Effector memory CD8-positive, alpha-beta T cell (primary cell): ENCODE measurements at regions not wholly inside any gene's neighbourhood (a gene's known extent, or its start where the extent isn't known, plus 50 kb on each side); places are given as distances from the start of the nearest gene placed in this dataset.
"Not testable (repeated sequence)": the region's sequence is repeated elsewhere in the genome, so short reads cannot be mapped to it uniquely, and the experiment has no call there.

Experiments used
- ATAC-seq: fragments of 150-1000 bp; cut with Tn5 transposase; replicated peaks from 2 replicates; pipeline ENCODE4 v1.10.0; 2021; ENCODE audit warnings: mild to moderate bottlenecking, moderate library complexity
- DNase-seq, 3 experiments: peaks; one replicate each; pipeline ENCODE4 v3.0.0; 2021
- H3K27ac Mint-ChIP-seq, 2 donors: one replicate each; pipeline ENCODE4 v1.8.0; 2022; ENCODE audit warnings: mild to moderate bottlenecking in 2 of 2, mixed read lengths in 2 of 2, moderate library complexity in 2 of 2
- H3K27me3 Mint-ChIP-seq, 2 donors: one replicate each; pipeline ENCODE4 v1.8.0; 2022; ENCODE audit warnings: mixed read lengths in 2 of 2
- H3K36me3 Mint-ChIP-seq: one replicate; pipeline ENCODE4 v1.8.0; 2022; ENCODE audit warnings: mild to moderate bottlenecking, moderate library complexity, mixed read lengths; ENCODE audit not compliant: insufficient read depth
- H3K4me1 Mint-ChIP-seq, 2 donors: one replicate each; pipeline ENCODE4 v1.8.0; 2022; ENCODE audit warnings: low read depth in 2 of 2, mixed read lengths in 2 of 2
- H3K4me3 Mint-ChIP-seq, 2 donors: one replicate each; pipeline ENCODE4 v1.8.0; 2022; ENCODE audit warnings: mild to moderate bottlenecking in 2 of 2, mixed read lengths in 2 of 2, moderate library complexity in 2 of 2
- H3K9me3 Mint-ChIP-seq, 2 donors: one replicate each; pipeline ENCODE4 v1.8.0; 2022; ENCODE audit warnings: mixed read lengths in 2 of 2

GRCh38 chr11:82194521-82194920 is 539.1 kb downstream of the FAM181B start:
- Mint-ChIP-seq H3K27me3 (no peaks in the 10 kb centered on the region), H3K4me1 (no peaks in the 10 kb centered on the region), H3K27ac (no peak overlapping the region), H3K4me3 (no peak overlapping the region), H3K36me3 (no peaks in the 10 kb centered on the region), H3K9me3 (no peaks in the 10 kb centered on the region)
- ATAC-seq (no peak), DNase-seq (no peak)

- no peaks in the 10 kb centered on the region for H3K27me3 Mint-ChIP-seq
- H3K27ac Mint-ChIP-seq: no peak overlapping the region
- H3K4me3 Mint-ChIP-seq: no peak overlapping the region
- H3K4me1 Mint-ChIP-seq: no peaks in the 10 kb centered on the region
- no peaks in the 10 kb centered on the region for H3K36me3 Mint-ChIP-seq
- no peak for ATAC-seq
- DNase-seq: no peak
- H3K9me3 Mint-ChIP-seq: no peaks in the 10 kb centered on the region
Observed at GRCh38 chr11:82191695-82192094, 542.0 kb downstream of the FAM181B start.

- H3K4me3 Mint-ChIP-seq: no peak overlapping the region
Observed at GRCh38 chr11:82185925-82186324, 547.7 kb downstream of the FAM181B start.

GRCh38 chr11:82184966-82185365 is 548.7 kb downstream of the FAM181B start:
- H3K9me3 Mint-ChIP-seq: no peaks in the 10 kb centered on the region
- H3K27ac Mint-ChIP-seq: no peak overlapping the region
- H3K4me3 Mint-ChIP-seq: no peak overlapping the region
- no peaks in the 10 kb centered on the region for H3K4me1 Mint-ChIP-seq
- H3K27me3 Mint-ChIP-seq: no peaks in the 10 kb centered on the region
- ATAC-seq (no peak), DNase-seq (no peak)
- no peaks in the 10 kb centered on the region for H3K36me3 Mint-ChIP-seq

More at GRCh38 chr11:82185925-82186324, 547.7 kb downstream of the FAM181B start:
- no peak for ATAC-seq
- Mint-ChIP-seq H3K27me3 (no peaks in the 10 kb centered on the region), H3K27ac (no peak overlapping the region), H3K36me3 (no peaks in the 10 kb centered on the region), H3K4me1 (no peaks in the 10 kb centered on the region), H3K9me3 (no peaks in the 10 kb centered on the region)
- DNase-seq: no peak

- ATAC-seq (no peak), DNase-seq (no peak)
- Mint-ChIP-seq H3K27me3 (no peaks in the 10 kb centered on the region), H3K4me1 (no peaks in the 10 kb centered on the region), H3K9me3 (no peaks in the 10 kb centered on the region), H3K27ac (no peak overlapping the region), H3K4me3 (no peak overlapping the region), H3K36me3 (no peaks in the 10 kb centered on the region)
Observed at GRCh38 chr11:82183346-82183745, 550.3 kb downstream of the FAM181B start.

GRCh38 chr11:82182697-82183096 is 551.0 kb downstream of the FAM181B start:
- not testable (repeated sequence) for ATAC-seq, H3K27me3 Mint-ChIP-seq, H3K4me3 Mint-ChIP-seq, H3K36me3 Mint-ChIP-seq, DNase-seq, H3K27ac Mint-ChIP-seq, H3K9me3 Mint-ChIP-seq, H3K4me1 Mint-ChIP-seq

- not testable (repeated sequence) for ATAC-seq, DNase-seq, H3K36me3 Mint-ChIP-seq, H3K9me3 Mint-ChIP-seq, H3K4me3 Mint-ChIP-seq, H3K27me3 Mint-ChIP-seq, H3K27ac Mint-ChIP-seq, H3K4me1 Mint-ChIP-seq
Observed at GRCh38 chr11:82181796-82182195, 551.9 kb downstream of the FAM181B start.

- no peak for ATAC-seq
- Mint-ChIP-seq H3K9me3 (no peaks in the 10 kb centered on the region), H3K27ac (no peak overlapping the region), H3K36me3 (no peaks in the 10 kb centered on the region), H3K4me3 (no peak overlapping the region), H3K4me1 (no peaks in the 10 kb centered on the region), H3K27me3 (no peaks in the 10 kb centered on the region)
- no peak for DNase-seq
Observed at GRCh38 chr11:82176945-82177344, 556.7 kb downstream of the FAM181B start.

- no peak overlapping the region for H3K27ac Mint-ChIP-seq
- H3K4me1 Mint-ChIP-seq: no peaks in the 10 kb centered on the region
- H3K27me3 Mint-ChIP-seq: no peaks in the 10 kb centered on the region
- ATAC-seq (no peak), DNase-seq (no peak)
- no peaks in the 10 kb centered on the region for H3K9me3 Mint-ChIP-seq
- H3K4me3 Mint-ChIP-seq: no peak overlapping the region
- H3K36me3 Mint-ChIP-seq: no peaks in the 10 kb centered on the region
Observed at GRCh38 chr11:82176365-82176764, 557.3 kb downstream of the FAM181B start.

- Mint-ChIP-seq H3K27ac (no peak overlapping the region), H3K4me3 (no peak overlapping the region), H3K4me1 (no peaks in the 10 kb centered on the region), H3K9me3 (no peaks in the 10 kb centered on the region), H3K27me3 (no peaks in the 10 kb centered on the region), H3K36me3 (no peaks in the 10 kb centered on the region)
- ATAC-seq (no peak), DNase-seq (no peak)
Observed at GRCh38 chr11:82174610-82175009, 559.1 kb downstream of the FAM181B start.

GRCh38 chr11:82146789-82147188 is 586.9 kb downstream of the FAM181B start:
- no peaks in the 10 kb centered on the region for H3K36me3 Mint-ChIP-seq
- H3K27me3 Mint-ChIP-seq: no peaks in the 10 kb centered on the region
- DNase-seq: no peak
- H3K4me1 Mint-ChIP-seq: no peaks in the 10 kb centered on the region
- H3K9me3 Mint-ChIP-seq: no peaks in the 10 kb centered on the region
- H3K4me3 Mint-ChIP-seq: no peak overlapping the region
- ATAC-seq: no peak
- H3K27ac Mint-ChIP-seq: no peak overlapping the region

GRCh38 chr11:82118946-82119345 is 614.7 kb downstream of the FAM181B start:
- no peak for ATAC-seq
- no peak for DNase-seq
- Mint-ChIP-seq H3K36me3 (no peaks in the 10 kb centered on the region), H3K4me1 (no peaks in the 10 kb centered on the region), H3K27me3 (no peaks in the 10 kb centered on the region), H3K27ac (no peak overlapping the region), H3K4me3 (no peak overlapping the region), H3K9me3 (peaks cover 0 to 12% of the 10 kb centered on the region in 2 donors)

- H3K27ac Mint-ChIP-seq: no peak overlapping the region
- no peak overlapping the region for H3K4me3 Mint-ChIP-seq
- H3K9me3 Mint-ChIP-seq: peaks cover 0 to 5% of the 10 kb centered on the region in 2 donors
- DNase-seq (no peak), ATAC-seq (no peak)
- no peaks in the 10 kb centered on the region for H3K27me3 Mint-ChIP-seq
- no peaks in the 10 kb centered on the region for H3K36me3 Mint-ChIP-seq
- H3K4me1 Mint-ChIP-seq: no peaks in the 10 kb centered on the region
Observed at GRCh38 chr11:82117362-82117761, 616.3 kb downstream of the FAM181B start.

GRCh38 chr11:82105331-82105998 is 628.2 kb downstream of the FAM181B start:
- Mint-ChIP-seq H3K9me3 (no peaks in the 10 kb centered on the region), H3K4me1 (no peaks in the 10 kb centered on the region), H3K27me3 (no peaks in the 10 kb centered on the region), H3K36me3 (no peaks in the 10 kb centered on the region), H3K4me3 (peak overlapping the region; percentile 16 to 21), H3K27ac (no peak overlapping the region)
- ATAC-seq (no peak), DNase-seq (no peak)

GRCh38 chr11:82092904-82093303 is 640.8 kb downstream of the FAM181B start:
- DNase-seq (no peak), ATAC-seq (no peak)
- H3K36me3 Mint-ChIP-seq: no peaks in the 10 kb centered on the region
- no peak overlapping the region for H3K4me3 Mint-ChIP-seq
- no peak overlapping the region for H3K27ac Mint-ChIP-seq
- no peaks in the 10 kb centered on the region for H3K4me1 Mint-ChIP-seq
- peaks cover 0 to 7% of the 10 kb centered on the region in 2 donors for H3K9me3 Mint-ChIP-seq
- no peaks in the 10 kb centered on the region for H3K27me3 Mint-ChIP-seq
